NCI-H460 (cell line): ENCODE measurements at regions not wholly inside any gene's neighbourhood (a gene's known extent, or its start where the extent isn't known, plus 50 kb on each side); places are given as distances from the start of the nearest gene placed in this dataset.
"Not testable (repeated sequence)": the region's sequence is repeated elsewhere in the genome, so short reads cannot be mapped to it uniquely, and the experiment has no call there.

Source experiments
- DNase-seq: peaks from one replicate; pipeline ENCODE4 v3.0.0-alpha.2; 2016; ENCODE audit warnings: low read depth; ENCODE audit errors: extremely low read depth

- DNase-seq = no peak
Measured at GRCh38 chr5:87572611-87573010, 159.9 kb upstream of the CCNH start.

- no peak for DNase-seq
Measured at GRCh38 chr5:87572090-87572489, 159.4 kb upstream of the CCNH start.

- no peak for DNase-seq
Measured at GRCh38 chr5:87570366-87570765, 157.6 kb upstream of the CCNH start.

DNA sequence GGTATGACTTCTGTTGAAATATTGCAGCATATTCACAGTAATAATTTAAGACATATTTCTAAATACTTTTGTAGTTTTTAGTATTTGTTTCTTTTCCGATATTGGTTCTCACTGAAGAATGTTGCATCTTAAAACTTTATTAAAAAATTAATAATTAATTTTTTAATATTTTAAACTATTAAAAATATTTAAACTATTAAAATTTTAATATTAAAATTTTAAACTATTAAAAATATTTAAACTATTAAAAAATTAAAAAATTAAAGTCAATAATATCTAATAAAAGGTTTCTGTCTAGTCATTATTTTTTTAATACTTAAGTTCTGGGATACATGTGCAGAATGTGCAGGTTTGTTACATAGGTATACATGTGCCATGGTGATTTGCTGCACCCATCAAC is 149.3 kb upstream of the CCNH start:
- no peak for DNase-seq

DNA sequence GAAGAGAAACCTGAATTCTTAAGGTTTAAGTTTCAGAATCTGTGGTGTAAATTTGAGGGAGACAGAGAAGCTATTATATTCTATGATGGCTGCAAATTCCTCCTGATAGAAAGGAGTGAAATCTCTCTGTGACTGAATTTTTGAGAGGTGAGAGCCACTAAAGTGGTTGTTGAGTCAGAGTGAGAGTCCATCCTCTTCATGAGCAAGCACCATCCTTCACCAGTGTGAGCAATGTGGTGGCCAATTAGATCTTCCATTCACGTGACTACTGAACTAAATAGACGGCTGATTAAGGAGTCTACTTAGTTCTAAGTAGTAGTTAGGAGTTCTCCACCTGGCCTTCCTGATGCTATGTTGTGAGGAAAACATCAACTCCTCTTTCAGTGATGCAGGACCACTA is 147.8 kb upstream of the CCNH start:
- no peak for DNase-seq

DNA sequence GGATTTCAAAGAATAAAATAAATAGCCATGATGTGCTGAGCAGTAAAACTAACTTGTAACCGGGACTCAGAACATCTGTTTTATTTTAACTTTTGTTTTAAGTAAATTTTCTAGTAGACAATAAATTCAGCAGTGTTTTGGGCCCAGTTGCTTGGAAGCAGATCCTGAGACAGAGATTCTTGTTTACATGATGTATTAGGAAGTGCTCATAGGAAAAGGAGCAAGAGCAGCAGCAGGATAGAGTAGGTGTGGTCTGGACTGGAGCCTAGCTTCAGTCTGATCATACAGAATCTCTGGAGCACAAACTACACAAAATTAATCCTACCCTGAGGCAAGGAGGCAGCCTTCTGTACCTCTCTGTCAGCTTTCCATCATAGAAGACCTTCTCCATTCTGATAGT is 139.2 kb upstream of the CCNH start:
- no peak for DNase-seq

- no peak for DNase-seq
Measured at GRCh38 chr5:87541676-87542075, 128.9 kb upstream of the CCNH start.

GRCh38 chr5:87541033-87541432 is 128.3 kb upstream of the CCNH start:
- peak; percentile 26 for DNase-seq

DNA sequence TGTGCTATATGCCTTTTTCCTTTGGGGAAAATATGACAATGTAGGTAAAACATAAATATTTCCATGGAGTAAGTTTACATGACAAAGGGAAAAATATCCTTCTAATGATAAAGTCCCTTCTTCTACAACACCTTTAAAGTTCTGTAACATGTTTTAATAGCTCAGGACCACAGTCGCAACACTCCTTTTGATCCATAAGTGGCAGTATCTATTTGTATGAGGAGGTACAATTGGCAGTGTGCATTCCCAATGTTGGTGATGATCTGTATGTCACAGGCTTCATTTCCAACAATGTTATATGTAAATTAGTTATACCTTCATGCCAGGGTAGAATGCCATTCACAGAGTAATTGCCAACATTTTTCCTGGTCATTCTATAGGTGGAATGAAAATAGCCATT is 127.1 kb upstream of the CCNH start:
- DNase-seq = no peak

GRCh38 chr5:87536365-87536764 is 123.6 kb upstream of the CCNH start:
- DNase-seq = no peak

GRCh38 chr5:87535706-87536105 is 123.0 kb upstream of the CCNH start:
- DNase-seq = no peak

DNA sequence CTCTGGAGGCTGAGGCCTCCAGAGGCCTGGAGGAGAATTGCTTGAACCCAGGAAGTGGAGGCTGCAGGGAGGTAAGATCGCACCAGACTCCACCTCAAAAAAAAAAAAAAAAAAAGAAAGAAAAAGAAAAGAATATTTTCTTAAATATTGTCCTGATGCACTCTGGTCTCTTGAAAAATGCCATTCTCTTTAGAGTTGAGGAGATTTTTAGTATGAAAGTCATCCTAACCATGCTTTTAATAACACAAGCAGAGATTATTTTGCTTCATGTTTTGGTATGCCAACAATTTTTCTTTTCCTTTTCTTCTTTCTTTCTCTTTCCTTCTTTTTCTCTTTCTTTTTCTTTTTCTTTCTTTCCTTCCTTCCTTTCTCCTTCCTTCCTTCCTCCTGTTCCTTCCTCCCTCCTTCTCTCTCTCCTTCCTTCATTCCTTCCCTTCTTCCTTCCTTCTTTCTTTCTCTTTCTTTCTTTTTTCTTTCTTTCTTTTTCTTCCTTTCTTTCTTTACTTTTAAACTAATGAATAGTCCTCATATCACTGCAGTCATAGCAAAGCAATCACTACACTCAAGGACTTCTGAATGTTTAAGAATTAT is 116.9 kb upstream of the CCNH start:
- no peak for DNase-seq

- DNase-seq = no peak
Measured at GRCh38 chr5:87526131-87526530, 113.4 kb upstream of the CCNH start.

DNA sequence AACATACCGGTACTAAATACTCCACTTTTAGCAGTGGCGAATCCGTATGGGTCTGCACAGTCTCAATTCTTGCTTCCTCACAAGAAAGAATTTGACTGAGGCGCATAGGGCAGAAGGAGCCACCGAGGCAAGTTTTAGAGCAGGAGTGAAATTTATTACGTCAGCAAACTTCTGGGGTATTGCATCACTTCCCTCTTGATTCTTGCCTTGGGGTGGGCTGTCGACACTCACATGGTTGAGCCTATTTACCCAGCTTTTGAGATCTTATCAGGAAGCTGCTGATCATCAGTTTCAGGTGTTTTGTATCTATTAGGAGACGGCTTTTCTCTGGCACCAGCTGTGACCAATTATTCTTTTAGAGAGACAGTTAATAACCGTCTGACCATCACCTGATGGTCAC is 111.5 kb upstream of the CCNH start:
- no peak for DNase-seq

- DNase-seq = not testable (repeated sequence)
Measured at GRCh38 chr5:87511778-87512177, 99.0 kb upstream of the CCNH start.

DNA sequence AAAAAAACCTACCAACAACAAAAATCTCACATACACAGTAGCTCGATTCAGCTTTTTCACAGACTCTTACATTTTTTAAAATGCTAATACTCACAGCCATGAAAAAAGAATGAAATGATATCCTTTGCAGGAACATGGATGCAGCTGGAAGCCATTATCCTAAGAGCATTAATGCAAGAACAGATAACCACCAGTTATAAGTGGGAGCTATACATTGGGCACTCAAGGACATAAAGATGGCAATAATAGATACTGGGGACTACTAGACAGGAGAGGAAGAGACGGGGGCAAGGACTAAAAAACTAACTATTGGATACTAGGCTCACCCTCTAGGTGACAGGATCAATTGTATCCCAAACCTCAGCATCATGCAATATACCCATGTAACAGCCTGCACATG is 90.3 kb upstream of the CCNH start:
- DNase-seq = no peak

DNA sequence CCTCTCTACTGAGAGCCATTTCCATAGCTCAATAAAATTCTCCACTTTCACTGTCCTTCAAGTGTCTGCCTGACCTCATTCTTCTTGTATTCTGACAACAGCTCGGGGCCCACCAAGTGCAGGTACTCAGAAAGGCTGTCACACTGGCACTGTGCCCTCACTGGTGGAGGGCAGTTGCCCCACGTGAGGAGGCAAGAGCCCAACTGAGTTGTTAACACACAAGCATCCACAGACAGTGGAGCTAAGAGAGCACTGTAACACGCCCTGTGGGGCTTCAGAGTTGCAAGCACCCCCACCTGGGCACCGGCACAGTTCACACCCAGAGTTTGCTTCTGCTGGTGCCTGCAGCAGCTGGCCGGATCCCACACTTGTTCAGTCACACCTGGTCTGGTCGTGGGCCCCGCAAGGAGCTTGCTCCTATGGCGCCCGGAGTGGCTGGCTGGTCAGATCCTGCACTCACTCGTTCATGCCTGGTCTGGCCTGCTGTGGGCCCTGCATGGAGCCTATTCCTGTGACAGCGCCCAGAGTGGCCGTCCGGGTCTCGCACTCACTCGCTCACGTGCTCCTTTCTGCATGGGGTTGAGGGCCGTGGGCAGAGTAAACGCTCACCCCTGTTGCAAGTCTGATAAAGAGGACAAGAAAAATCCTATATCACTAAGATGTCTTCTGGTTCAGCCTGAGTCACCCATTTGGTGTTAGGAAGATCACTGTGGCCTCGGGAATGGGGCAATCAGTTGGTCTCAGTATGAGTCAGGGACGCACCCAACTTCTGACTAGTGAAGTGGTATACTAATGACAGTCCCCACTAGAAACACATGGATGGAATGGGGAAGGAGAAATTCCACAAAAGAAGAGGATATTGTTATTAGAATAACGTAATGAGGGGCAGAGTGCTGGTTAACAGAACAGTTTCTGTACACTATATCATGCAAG is 87.0 kb upstream of the CCNH start:
- DNase-seq = no peak
